ENCODE measurements at regions not wholly inside any gene's neighbourhood (a gene's known extent, or its start where the extent isn't known, plus 50 kb on each side); places are given as distances from the start of the nearest gene placed in this dataset.

- no peak for TF ChIP-seq RFXANK (CRISPR knock-in tag; IDR thresholded peaks at IDR 0.05)
- no peak for TF ChIP-seq LCORL (IDR thresholded peaks at IDR 0.05)
- peak; percentile 80; the same call in 1 of the 2 replicates for TF ChIP-seq LCORL (CRISPR knock-in tag; IDR thresholded peaks at IDR 0.05)
- no peak for TF ChIP-seq SMARCC2 (IDR thresholded peaks at IDR 0.05)
- peak; percentile 66 for TF ChIP-seq SKI (IDR thresholded peaks at IDR 0.05; ENCODE audit: partially characterized antibody)
- TF ChIP-seq HDAC2 (CRISPR knock-in tag; IDR thresholded peaks at IDR 0.05), result peak; percentile 56
- TF ChIP-seq CHCHD3 (CRISPR knock-in tag; IDR thresholded peaks at IDR 0.05), result no peak
- TF ChIP-seq ZNF678 (CRISPR knock-in tag; IDR thresholded peaks at IDR 0.05), result 0 out of 2 replicates have a peak, but pooled peaks have one; percentile 42
- TF ChIP-seq PAX8 (CRISPR knock-in tag; IDR thresholded peaks at IDR 0.05; ENCODE audit: borderline replicate concordance), result no peak
- no peak for TF ChIP-seq LRRFIP1 (CRISPR knock-in tag; conservative IDR thresholded peaks at IDR 0.05)
- no peak for TF ChIP-seq ZNF354B (CRISPR knock-in tag; IDR thresholded peaks at IDR 0.05)
- TF ChIP-seq FOXJ3 (CRISPR knock-in tag; IDR thresholded peaks at IDR 0.05; ENCODE audit: borderline replicate concordance), result peak; percentile 93
- TF ChIP-seq ZNF558 (CRISPR knock-in tag; IDR thresholded peaks at IDR 0.05; ENCODE audit: borderline replicate concordance), result no peak
- TF ChIP-seq ZNF747 (CRISPR knock-in tag; IDR thresholded peaks at IDR 0.05; ENCODE audit: borderline replicate concordance), result 0 out of 2 replicates have a peak, but pooled peaks have one; percentile 41
- TF ChIP-seq KDM6A (CRISPR knock-in tag; IDR thresholded peaks at IDR 0.05; ENCODE audit: low read depth), result peak; percentile 44; the same call in 1 of the 2 replicates
- TF ChIP-seq TARDBP (CRISPR knock-in tag; IDR thresholded peaks at IDR 0.05), result peak; percentile 78
- TF ChIP-seq EED (CRISPR knock-in tag; IDR thresholded peaks at IDR 0.05), result no peak
- TF ChIP-seq ERF (CRISPR knock-in tag; IDR thresholded peaks at IDR 0.05), result no peak
- TF ChIP-seq KDM3A (CRISPR knock-in tag; IDR thresholded peaks at IDR 0.05; ENCODE audit: low read depth), result no peak; the same call in 1 of the 2 replicates
- TF ChIP-seq ZNF782 (CRISPR knock-in tag; IDR thresholded peaks at IDR 0.05; ENCODE audit: borderline replicate concordance), result peak; percentile 58; the same call in 1 of the 2 replicates
- TF ChIP-seq ZNF296 (CRISPR knock-in tag; conservative IDR thresholded peaks at IDR 0.05), result no peak
- no peak for TF ChIP-seq AHR (CRISPR knock-in tag; IDR thresholded peaks at IDR 0.05)
- TF ChIP-seq RXRA (CRISPR knock-in tag; IDR thresholded peaks at IDR 0.05), result no peak
- peak; percentile 57; the same call in 1 of the 2 replicates for TF ChIP-seq ZNF225 (CRISPR knock-in tag; IDR thresholded peaks at IDR 0.05)
- TF ChIP-seq HNRNPLL (IDR thresholded peaks at IDR 0.05; ENCODE audit: low read depth, low read length, poor library complexity, severe bottlenecking), result no peak
- 0 out of 2 replicates have a peak, but pooled peaks have one; percentile 71 for TF ChIP-seq ZNF510 (CRISPR knock-in tag; IDR thresholded peaks at IDR 0.05; ENCODE audit: low read depth)
- TF ChIP-seq HOXA7 (CRISPR knock-in tag; IDR thresholded peaks at IDR 0.05), result no peak
- no peak for TF ChIP-seq SPEN (CRISPR knock-in tag; IDR thresholded peaks at IDR 0.05; ENCODE audit: low read depth)
- TF ChIP-seq NR2F6 (IDR thresholded peaks at IDR 0.05), result peak; percentile 54; the same call in 1 of the 2 replicates
- peak; percentile 58 for TF ChIP-seq NR2F6 (CRISPR knock-in tag; IDR thresholded peaks at IDR 0.05)
- no peak for TF ChIP-seq GABPB1 (CRISPR knock-in tag; IDR thresholded peaks at IDR 0.05)
- no peak for TF ChIP-seq NFKB2 (CRISPR knock-in tag; IDR thresholded peaks at IDR 0.05; ENCODE audit: borderline replicate concordance)
- no peak for TF ChIP-seq ZNF17 (CRISPR knock-in tag; IDR thresholded peaks at IDR 0.05)
Observed at GRCh38 chr14:101335061-101335661, 226.1 kb upstream of the DIO3 start (continued).
